Erythroblast (primary cell): ENCODE measurements at regions not wholly inside any gene's neighbourhood (a gene's known extent, or its start where the extent isn't known, plus 50 kb on each side); places are given as distances from the start of the nearest gene placed in this dataset.

Experiments used
- DNase-seq, 2 experiments: peaks; one replicate each; lab custom pipeline; 2025; lab: John Stamatoyannopoulos, UW
- GATA1 ChIP-seq: IDR thresholded peaks from 2 replicates; pipeline ENCODE4 v1.6.1; 2011; ENCODE audit warnings: low read depth, mild to moderate bottlenecking, control low read depth, low read length, moderate library complexity
- POLR2A ChIP-seq: IDR thresholded peaks from 2 replicates; pipeline ENCODE4 v1.6.1; 2011; ENCODE audit warnings: mild to moderate bottlenecking, low read length

DNA sequence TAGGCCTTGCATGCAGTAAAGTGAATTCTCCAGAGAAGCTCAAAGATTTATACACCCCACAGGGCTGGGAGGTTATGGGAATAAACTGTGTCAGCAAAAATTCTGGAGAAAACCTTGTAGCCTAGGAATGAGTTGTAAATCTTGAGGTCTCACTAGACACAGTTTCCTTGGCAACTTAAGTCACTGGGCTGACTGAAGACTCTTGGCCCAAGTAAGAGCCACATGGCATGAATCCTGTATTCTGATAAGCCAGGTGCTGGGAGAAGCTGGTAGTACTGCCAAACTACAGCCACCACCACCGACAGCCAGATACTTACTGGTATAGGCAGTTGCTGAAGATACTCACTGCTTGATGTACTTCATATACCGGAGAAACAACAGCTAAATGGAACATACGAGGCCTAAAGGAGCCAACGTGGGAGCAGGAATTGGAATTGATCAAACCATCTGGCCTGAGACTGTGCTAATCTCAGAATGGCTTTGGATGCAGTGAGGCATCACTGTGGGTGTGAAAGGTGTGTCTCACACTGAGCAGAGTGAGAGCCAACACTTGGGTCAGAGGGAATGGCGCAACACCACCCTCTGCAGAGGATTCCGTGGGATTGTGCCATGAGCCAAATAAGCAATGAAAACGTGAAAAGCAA is 102.8 kb upstream of the TMCC3 start:
- DNase-seq, result no peak
- TF ChIP-seq GATA1, result no peak
- no peak for TF ChIP-seq POLR2A

DNA sequence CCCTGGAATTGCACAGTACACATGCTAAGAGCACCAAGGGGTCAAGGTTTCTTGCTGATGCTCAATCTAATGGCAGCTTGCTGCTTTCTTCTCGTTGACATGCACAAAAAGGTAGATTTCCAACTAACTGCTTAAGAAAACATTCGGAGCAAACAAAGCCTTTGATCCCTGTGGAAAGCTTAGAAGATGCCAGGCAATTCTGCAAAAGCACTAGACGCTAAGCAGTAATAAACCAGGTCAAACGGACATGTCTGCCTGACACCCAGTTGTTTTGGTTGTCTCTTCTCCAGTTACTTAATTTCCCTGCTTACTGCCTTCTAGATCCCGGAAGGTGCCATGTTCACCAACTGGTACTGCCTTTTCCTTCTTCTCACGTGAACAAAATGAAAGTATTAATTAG is 100.5 kb upstream of the TMCC3 start:
- DNase-seq, result no peak
- TF ChIP-seq POLR2A (no peak), GATA1 (no peak)

DNA sequence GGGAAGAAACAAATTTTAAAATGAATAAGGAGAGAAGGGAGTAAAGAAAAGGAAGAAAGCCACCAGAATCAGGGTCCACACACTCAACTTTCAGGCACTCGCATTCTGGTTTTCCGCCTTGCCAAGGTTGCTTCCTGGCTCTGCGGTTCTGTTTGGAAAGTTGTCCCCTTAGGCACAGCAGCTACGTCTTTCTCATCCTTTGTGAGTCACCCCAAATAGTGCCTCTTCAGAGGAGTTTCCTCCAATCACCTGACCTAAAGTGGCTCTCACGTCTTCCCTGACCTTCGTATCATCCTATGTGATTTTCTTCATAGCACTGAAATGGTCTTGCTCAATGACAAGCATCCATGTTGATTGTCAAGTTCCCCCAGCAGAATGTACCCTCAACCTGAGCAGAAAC is 99.5 kb upstream of the TMCC3 start:
- DNase-seq, result no peak
- TF ChIP-seq POLR2A (no peak), GATA1 (no peak)

DNA sequence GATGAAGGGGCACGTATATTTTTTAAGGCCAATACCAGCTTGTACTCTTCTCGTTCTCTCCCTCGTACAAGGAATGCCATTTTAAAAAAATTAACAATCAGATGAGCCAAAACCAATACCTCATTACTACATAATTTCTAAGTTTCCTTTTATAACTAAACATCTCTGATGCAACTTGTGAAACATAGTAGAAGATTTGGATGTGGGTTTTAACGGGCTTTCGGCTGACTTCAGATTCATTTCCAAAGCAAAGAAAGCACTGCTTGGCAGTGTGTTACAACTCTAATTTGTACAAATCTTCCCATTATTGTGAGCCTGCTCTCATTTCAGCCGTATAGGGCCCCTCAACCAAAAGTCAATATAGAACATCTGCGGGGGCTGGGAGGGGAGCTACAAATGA is 99.1 kb upstream of the TMCC3 start:
- TF ChIP-seq GATA1, result no peak
- no peak for TF ChIP-seq POLR2A
- no peak for DNase-seq

DNA sequence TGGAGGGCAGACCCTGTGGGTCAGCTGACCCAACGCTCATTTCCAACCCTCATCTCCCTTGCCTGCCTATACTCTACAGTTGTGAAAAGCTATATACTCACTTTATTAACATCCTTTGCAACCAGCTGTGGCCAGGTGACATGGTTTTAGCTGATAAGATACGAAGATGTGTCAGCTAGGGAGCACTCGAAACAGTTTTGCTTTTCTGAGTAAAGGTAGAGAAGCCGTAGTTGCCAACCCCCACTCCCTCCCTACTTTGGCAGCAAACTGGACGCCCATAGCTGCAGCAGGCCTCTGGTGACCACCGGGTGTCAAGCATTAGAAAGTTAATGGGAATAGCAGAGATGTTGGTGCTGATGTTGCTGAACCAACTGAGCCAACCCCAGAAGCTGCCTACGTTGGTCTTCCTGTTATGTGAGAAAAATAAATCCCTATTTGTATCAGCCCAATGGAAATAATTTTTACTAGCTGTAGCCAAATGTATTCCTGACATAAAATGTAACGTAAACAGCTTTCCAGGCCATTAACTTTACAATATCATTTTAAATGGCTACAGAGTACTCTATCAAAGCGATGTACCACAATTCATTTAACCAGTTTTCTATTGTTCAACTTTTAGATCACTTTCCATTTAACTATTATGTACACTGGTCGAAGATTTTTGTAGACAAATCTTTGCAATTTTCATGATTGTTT is 98.5 kb upstream of the TMCC3 start:
- DNase-seq, result no peak
- no peak for TF ChIP-seq POLR2A
- no peak for TF ChIP-seq GATA1

DNA sequence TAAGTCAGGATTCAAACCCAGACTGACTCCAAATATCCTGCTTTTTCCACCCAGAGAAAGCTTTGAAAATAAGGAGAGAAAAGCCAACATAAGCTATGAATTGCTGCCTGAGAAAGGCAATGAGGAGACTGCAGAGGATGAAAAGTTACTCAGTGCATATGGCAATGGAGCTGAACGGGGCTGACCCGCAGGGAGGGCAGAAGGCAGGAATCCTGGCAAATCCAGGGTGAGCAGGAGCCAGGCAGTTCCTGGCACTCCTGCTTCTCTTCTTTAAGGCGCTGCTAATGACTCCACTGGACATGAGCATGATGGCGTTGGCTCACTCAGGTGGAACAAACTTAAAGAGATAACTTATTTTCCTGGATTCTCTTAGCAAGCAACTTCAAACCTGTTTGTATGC is 95.2 kb upstream of the TMCC3 start:
- no peak for TF ChIP-seq POLR2A
- TF ChIP-seq GATA1, result no peak
- DNase-seq, result no peak

DNA sequence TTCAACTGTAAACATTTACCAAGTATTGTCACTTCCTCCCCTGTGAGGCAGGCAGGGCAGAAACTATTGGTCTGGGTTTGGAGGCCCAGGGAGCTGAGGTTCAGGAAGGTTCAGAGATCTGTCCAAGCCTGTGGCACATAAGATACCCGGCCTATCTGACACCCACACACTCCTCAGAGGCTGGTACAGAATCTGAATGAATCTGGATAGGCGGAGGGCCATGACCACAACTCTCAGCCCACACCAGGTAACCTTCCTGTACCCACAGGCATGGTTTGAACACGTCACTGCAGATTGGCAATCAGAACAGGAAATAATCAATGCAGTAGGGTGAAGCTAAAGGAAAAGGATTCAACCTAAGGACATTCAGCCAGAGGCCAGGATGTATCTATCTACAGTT is 92.8 kb upstream of the TMCC3 start:
- DNase-seq, result no peak
- no peak for TF ChIP-seq GATA1
- no peak for TF ChIP-seq POLR2A

DNA sequence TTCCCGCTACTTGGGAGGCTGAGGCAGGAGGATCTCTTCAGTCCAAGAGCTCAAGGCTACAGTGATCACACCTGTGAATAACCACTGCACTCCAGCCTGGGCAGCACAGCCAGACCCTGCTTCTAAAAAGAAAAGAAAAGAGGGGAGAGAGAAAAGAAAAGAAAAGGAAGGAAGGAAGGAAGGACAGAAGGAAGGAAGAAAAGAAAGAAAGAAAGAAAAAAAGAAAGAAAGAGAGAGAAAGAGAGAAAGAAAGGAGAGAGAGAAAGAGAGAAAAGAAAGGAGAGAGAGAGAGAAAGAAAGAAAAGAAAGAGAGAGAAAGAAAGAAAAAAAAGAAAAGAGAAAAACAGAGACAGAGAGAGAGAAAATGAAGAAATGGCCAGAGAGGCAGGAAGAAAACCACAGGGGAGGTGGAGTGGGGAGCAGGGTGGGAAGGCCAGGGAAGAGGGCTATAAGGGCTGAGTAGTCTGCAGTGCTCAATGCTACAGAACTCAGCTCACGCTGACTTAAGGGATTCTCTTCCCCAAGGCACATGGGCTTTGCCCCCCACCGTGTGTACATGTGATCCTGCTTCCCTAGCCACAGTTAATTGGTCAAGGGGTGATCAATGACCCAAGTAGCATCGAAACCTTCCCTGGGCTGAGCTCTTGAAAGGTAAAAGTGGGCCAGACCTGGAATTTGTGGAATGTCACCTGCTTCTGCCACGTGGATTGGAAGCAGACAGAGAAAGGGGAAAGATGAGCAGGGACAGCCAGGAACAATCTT is 90.4 kb upstream of the TMCC3 start:
- DNase-seq, result no peak
- TF ChIP-seq POLR2A (no peak), GATA1 (no peak)

DNA sequence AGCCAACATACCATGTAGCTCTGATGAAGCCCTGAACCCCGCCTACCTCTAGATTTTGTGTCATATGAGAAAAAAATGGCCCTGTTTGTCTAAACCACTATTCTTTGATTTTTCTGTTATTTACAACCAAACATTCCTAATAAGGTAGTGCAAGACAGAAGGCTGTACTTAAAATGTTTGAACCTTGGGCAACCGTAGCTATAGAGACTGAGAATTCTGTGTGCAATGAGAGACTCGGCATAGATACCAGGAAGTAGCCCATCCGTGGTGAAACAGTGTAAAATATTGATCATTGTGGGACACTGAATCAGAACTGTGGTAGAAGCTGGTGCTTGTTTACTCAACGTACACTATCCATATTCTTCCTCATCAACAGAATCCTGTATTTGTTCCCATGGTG is 86.5 kb upstream of the TMCC3 start:
- no peak for TF ChIP-seq POLR2A
- no peak for TF ChIP-seq GATA1
- no peak for DNase-seq

DNA sequence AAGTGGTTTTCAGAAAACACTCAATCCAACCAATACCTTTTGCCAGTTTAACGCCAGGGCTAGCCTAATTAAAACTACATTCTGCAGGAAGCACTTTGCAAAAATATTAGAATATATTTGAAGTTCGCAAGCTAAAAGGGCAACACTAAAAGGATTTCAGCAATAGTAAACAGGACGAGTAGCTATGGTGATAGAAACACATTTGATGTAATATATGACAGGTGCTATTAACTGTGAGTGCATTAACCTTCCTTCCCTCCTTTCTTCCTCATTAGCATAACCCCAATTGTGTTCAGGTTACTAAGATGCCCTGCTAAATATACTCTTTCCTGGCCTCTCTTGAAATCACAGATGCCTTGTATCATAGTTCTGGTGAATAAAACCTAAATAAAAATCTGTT is 85.6 kb upstream of the TMCC3 start:
- no peak for TF ChIP-seq POLR2A
- TF ChIP-seq GATA1, result no peak
- DNase-seq, result no peak

DNA sequence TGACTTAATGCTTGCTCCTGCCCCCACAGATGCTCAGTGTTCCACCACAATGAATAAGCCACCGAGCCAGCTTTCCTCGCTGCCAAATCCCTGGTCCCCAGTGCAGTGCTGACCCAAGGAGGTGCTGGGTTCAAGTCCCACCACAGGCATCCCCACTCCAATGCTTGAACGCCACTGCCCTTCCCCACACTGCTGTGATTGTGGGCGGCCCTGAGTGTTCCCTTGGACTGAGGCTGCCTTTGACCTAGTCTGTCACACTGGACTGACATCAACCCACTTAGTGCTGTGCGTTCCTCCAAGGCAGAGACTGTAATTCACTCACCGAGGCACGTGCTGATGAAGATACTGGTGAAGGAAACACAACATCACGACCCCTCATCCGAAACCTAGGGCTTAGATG is 83.4 kb upstream of the TMCC3 start:
- DNase-seq, result no peak
- TF ChIP-seq GATA1, result no peak
- TF ChIP-seq POLR2A, result no peak

DNA sequence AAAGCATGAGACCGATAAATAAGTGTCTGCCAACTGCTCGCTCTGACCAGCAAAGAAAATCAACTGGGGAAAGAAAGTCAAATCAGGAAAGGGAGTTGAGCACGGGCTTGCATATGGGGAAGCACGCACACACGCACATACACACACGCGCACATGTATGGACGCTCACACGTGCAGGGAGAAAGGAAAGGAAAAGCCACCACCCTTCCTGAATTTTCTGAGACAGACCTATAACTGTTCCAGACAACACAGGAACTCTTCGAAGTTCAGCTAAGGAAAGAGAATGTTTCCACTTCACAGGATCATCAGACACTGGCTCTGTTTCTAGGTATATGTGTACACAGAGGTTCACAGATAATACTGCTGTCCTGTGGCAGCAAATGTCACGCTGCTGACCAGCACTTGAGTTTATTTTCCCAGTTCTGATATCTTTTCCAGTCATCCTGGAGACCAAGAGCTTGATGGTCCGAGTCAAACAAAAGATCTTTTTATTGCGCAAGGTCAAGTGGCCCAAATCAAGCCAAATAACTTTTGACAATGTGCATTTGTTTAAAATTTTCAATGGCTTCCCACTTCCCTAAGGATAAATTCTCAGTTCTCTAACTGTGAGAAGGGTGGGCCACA is 82.1 kb upstream of the TMCC3 start:
- TF ChIP-seq POLR2A (no peak), GATA1 (no peak)
- DNase-seq, result no peak

DNA sequence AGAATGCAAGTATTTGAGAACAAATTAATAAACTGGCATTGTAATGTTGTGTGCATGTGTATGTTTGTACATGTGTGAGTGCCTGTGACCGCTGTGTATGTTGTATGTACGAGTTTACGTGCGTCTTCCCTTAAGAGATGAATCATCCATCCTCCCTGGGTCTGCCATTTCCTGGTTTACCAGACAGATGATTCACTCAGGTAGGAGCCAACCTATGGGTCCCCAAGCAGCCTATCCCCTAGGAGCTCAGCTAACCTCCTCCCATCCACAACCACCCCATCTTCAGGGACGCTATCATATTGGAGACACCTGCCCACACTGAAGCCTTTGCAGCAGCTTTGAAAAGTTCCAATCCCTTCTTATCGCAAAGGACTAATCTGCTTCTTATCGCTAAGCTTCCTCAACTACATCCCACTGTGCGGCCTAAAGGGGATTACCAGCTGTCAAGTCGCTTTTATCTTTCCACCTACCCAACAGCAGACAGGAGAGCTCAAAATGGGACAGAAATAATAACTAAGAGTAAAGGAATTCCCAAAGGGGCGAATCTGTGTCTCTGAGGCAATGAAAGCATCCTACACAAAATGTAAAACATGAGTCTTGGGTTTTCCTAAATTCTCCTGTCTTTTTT is 81.5 kb upstream of the TMCC3 start:
- TF ChIP-seq GATA1 (no peak), POLR2A (no peak)
- no peak for DNase-seq
